Suprapubic skin (tissue), 4 donors: ENCODE measurements at regions not wholly inside any gene's neighbourhood (a gene's known extent, or its start where the extent isn't known, plus 50 kb on each side); places are given as distances from the start of the nearest gene placed in this dataset.

Source experiments
- EP300 ChIP-seq: sonication (generic); formaldehyde crosslinking; IDR thresholded peaks from one replicate; pipeline ENCODE4 v1.6.1; 2017; ENCODE audit warnings: antibody characterized with exemption
- POLR2A ChIP-seq, 2 donors: fragments of 450-650 bp; IDR thresholded peaks; one replicate each; pipeline ENCODE4 v1.6.1; 2017; ENCODE audit warnings: antibody characterized with exemption in 2 of 2, mild to moderate bottlenecking in 2 of 2, moderate library complexity in 2 of 2
- POLR2AphosphoS5 ChIP-seq, 3 donors: sonication (generic); formaldehyde crosslinking; IDR thresholded peaks; one replicate each; pipeline ENCODE4 v1.6.1; 2017; ENCODE audit warnings: antibody characterized with exemption in 3 of 3
- TF ChIP-seq, protein P1 (sequence below), 2 donors: fragments of 200-600 bp in 1 of 2; fragments of 450-650 bp in 1 of 2; sonication (generic) in 1 of 2; IDR thresholded peaks; one replicate each; pipeline ENCODE4 v1.5.1; 2016 to 2019; ENCODE audit warnings: antibody characterized with exemption in 2 of 2, mild to moderate bottlenecking in 1 of 2, moderate library complexity in 1 of 2

- TF ChIP-seq, protein P1, sequence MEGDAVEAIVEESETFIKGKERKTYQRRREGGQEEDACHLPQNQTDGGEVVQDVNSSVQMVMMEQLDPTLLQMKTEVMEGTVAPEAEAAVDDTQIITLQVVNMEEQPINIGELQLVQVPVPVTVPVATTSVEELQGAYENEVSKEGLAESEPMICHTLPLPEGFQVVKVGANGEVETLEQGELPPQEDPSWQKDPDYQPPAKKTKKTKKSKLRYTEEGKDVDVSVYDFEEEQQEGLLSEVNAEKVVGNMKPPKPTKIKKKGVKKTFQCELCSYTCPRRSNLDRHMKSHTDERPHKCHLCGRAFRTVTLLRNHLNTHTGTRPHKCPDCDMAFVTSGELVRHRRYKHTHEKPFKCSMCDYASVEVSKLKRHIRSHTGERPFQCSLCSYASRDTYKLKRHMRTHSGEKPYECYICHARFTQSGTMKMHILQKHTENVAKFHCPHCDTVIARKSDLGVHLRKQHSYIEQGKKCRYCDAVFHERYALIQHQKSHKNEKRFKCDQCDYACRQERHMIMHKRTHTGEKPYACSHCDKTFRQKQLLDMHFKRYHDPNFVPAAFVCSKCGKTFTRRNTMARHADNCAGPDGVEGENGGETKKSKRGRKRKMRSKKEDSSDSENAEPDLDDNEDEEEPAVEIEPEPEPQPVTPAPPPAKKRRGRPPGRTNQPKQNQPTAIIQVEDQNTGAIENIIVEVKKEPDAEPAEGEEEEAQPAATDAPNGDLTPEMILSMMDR (IDR thresholded peaks at IDR 0.05): no peak
- TF ChIP-seq POLR2AphosphoS5 (IDR thresholded peaks at IDR 0.05) (no peak), POLR2A (IDR thresholded peaks at IDR 0.05) (no peak), EP300 (no peak)
These were observed 92.9 kb upstream of the DUSP5 start for GRCh38 chr10:110404825-110405224.
